ENCODE measurements at regions not wholly inside any gene's neighbourhood (a gene's known extent, or its start where the extent isn't known, plus 50 kb on each side); places are given as distances from the start of the nearest gene placed in this dataset.

- TF ChIP-seq SUZ12 (IDR thresholded peaks at IDR 0.05; ENCODE audit: extremely low read depth, insufficient read depth, insufficient read length) (no peak), ZNF274 (IDR thresholded peaks at IDR 0.05; ENCODE audit: low read depth, low read length) (no peak), YY1 (IDR thresholded peaks at IDR 0.05; ENCODE audit: insufficient read depth, insufficient read length) (no peak)
These were observed 138.2 kb downstream of the PHETA1 start for GRCh38 chr12:111230649-111231048.
